ENCODE measurements at regions not wholly inside any gene's neighbourhood (a gene's known extent, or its start where the extent isn't known, plus 50 kb on each side); places are given as distances from the start of the nearest gene placed in this dataset.
A peak's percentile ranks its signal among the peaks of the same experiment; 100 is the strongest.

DNA sequence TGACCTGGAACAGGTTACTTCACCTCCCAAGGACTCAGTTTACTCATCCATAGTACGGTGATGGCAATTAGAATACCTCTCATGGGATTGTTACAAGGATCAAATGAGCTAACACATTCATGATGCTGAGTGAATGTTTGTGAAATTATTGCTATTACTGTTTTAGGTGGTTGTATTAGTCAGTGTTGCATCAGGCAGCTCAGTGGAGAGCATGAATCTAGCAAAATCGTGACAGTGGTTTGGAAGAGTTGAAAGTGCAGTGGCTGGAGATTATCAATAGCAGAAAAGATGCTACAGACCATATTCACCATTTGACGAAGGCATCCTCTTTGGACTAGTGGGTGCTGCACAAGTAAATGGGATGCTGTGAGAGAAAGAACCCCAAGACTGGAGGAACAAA, 50.4 kb upstream of the CTNNBL1 start:
- FAIRE-seq (no peak), DNase-seq (ENCODE audit: low spot score in 2 of 2) (no peak)

DNA sequence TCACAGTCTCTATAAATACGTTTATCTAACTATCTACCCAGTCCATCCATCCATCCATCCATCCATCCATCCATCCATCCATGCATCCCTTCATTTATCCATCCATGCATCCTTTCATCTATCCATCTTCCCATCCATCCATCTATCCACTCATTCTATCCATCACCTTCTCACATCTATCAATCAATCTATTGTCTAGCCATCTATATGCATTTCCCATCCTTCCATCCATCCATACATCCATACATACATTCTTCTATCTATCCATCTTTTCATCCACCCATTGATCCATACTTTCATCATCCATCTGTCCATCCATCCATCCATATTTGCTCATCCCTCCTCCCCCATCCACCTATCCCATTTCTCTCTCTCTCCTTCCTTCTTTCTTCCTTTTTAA, 51.6 kb upstream of the CTNNBL1 start:
- DNase-seq (ENCODE audit: low spot score in 2 of 2), result no peak

DNA sequence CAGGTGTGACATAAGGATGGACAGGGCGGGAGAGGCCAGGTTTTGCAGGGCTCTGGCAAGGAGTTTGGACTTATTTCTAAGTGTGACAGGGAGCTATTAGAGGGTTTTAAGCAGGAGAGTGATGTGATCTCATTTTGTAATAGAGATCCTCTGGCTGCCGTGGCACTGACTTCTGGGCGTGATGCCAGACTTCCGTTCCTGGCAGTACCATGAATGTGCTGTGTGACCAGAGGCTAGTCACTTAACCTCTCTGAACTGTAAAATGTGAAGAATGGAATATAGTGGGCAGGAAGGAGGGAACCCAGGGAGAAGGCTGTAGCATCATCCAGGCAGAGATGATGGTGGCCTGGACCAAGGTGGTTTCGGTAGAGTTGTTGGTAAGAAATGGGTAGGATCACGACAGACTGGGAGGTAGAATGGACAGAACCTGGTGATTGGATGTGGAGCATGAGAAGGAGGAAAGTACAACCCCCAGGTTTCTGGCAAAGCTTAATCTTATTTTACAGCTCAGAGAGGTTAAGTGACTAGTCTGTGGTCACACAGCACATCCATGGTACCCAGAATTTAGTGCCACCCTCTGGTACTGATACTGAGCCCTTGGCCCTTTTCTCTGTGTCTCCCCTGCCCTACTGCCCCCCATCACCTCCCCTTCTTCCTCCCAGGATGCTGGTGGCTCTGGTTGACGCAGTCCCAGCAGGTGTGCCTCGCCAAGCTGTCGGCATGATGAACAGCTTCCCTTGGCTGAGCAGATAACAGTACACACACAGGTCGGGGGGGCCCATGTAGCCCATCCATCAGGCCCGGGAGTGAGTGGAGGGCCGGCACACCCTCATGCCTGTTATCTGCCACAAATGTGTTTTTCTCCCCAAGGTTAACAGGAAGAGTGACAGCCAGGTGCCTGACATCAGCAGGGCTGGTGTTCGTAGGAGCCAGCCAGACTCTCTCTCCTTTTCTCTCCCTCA, 52.9 kb upstream of the CTNNBL1 start:
- DNase-seq (ENCODE audit: low spot score in 2 of 2), result no peak
- no peak for FAIRE-seq

More for the DNA sequence above, 51.6 kb upstream of the CTNNBL1 start:
- FAIRE-seq, result no peak

DNA sequence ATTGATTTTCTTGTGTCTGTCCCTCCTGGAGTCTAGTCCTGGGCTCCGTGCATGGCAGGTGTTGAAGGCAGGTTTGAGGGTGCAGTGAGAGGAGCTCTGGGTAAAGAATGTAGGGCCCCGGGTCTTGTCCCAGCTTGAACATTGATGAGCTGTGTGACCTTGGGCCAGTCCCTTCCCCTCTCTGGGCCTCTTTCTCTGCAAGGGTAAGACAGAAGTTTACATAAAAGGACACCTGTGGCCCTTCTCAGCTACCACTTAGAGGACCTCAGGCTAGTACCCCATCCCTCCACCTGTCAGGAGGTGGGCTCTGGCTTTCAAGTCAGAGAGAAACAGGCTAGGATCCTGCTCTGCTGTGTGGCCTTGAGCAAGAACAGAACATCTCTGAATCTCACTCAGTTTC, 55.3 kb upstream of the CTNNBL1 start:
- no peak for FAIRE-seq
- no peak for DNase-seq (ENCODE audit: low spot score in 2 of 2)

DNA sequence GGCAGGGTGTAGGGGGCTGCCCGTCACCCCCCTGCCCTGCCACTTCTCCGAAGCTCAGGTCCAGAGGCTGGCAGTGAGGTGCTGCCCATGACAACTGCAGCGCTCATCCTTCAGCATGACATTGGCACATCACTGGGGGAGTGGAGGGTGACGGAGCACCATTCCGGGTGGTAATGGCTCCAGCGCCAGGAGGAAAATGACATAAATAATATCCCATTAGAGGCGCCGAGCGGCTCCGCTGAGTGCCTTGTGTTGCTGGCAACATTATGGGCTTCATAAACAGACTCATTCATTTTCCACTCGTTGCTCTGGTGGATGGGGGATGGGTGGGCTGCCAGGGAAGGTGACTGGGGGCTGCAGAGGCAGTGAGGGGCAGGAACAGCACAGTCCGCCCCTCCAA, 56.9 kb upstream of the CTNNBL1 start:
- FAIRE-seq (no peak), DNase-seq (ENCODE audit: low spot score in 2 of 2) (no peak)

DNA sequence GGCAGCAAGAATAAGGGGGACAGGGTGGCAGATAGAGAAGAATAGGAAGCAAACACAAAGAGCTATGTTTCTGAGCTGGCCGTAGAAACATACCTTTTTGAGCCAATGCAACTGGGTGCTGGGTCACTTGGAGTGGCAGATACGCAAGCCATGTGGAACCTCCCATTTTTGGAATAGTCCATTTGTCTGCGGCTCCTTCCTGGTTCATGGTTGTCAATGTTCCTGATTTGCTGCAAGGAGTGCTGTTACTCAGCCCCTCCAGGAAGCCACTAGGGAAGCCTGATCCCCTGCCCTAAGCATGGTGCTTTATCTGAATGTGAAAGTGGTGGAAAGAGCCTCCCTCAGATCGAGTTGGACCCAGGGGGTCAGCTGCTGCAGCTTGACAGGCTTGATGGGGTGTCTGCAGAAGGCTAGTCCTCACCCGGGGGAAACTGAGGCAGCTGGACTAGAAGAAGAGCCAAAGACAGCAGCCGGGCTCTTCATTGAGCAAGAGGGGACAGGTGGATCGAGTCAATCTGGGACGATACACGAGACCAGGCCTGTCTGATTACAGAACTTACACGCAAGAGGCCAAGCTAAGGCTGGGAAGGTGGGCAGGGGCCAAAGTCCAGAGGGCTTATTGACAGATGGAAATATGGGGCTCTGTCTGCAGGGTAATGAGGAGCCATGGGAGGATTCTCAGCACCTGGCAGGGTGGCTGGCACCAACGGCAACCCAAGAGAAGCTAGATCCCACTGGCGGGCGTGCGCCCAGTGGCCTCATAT, 57.4 kb upstream of the CTNNBL1 start:
- FAIRE-seq (no peak), DNase-seq (ENCODE audit: low spot score in 2 of 2) (no peak)

DNA sequence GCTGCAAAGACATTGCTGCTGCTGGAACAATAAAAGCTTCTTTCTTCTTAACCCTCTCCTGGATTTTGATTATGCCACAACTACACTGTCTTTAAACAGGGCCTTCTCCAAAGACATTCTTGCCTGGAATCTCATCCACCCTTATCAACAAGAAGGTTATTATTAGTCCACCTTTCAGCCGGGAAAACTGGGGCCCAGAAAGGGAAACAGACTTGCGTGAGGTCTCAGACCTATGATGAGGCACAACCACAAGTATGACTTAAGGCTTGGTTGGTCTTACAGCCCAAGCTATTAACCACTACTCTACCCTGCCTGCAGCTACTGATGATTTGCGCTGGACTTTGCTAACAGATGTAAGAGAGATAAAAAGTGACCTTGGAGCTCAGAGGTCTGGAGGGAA, 62.8 kb upstream of the CTNNBL1 start:
- DNase-seq (ENCODE audit: low spot score in 2 of 2) (no peak), FAIRE-seq (no peak)

DNA sequence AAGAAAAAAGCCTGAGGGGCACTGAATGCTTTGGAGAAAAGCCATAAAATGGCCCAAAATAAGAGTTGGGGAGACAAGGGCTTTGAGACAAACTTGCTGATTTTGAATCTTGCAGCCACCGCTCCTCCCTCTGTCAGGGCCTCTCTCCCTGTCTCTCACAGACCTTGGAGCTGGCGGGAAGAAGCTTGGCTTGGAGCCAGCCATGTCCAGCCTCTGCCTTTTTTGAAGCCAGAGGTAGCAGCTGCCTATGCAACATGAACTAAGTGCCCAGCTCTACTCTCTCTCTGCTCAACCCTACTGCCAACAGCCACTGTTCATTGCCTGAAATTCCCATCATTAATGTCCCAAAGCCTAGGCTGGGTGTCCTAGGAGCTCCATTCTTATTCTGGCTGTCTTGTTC, 63.7 kb upstream of the CTNNBL1 start:
- DNase-seq (ENCODE audit: low spot score in 2 of 2) (no peak), FAIRE-seq (no peak)

DNA sequence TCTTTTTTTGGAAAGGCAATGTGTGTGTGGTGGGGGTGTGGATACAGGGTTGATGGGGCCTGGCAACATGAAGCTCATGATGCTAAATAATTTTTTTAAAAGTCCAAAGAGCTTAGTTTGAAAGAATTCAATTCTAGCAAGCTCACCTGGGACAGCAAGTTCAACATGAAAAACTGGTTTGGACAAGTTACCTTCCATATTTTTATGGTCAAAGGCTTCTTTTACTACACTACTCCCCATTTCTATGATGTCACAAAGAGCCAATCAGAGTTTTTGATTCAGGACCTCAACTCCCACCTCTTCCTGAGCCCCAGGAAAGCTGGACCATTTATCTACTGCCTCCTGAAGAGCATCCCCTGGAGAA, 66.1 kb upstream of the CTNNBL1 start:
- no peak for DNase-seq (ENCODE audit: low spot score in 2 of 2)
- FAIRE-seq, result no peak

DNA sequence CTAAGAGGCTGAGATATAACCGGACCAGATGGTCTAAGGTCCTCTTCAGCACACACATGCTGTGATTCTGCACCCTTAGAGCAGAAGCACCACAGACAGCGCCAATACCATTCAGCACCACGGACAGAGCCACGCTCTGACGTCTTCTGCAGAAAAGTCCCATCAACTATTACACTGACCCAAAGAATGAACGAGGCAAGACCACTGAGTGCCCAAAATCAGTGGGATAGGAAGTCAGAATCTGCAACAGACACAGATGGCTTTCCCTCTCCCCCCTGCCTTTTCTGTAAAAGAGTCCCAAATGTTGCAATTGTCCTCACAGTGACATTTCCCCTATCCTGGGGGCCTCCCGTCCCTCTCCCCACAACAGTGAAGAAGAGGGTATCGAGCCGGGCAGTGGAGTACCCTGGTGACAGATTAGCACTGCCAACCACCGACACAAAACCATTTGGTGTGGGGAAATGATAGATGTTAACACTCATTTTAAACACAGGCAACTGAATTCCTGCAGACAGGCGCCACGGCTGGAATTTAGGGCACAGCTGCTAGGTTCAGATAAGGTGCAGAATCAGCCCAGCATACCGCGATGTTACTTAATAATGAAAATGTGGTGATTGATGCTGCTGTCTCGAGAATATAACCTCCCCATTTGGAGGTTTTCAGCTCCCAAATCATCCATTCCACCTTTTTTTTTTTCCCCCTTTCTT, 66.6 kb upstream of the CTNNBL1 start:
- DNase-seq (ENCODE audit: low spot score in 2 of 2) (peak in 1 of 2 donors; percentile 5), FAIRE-seq (no peak)

DNA sequence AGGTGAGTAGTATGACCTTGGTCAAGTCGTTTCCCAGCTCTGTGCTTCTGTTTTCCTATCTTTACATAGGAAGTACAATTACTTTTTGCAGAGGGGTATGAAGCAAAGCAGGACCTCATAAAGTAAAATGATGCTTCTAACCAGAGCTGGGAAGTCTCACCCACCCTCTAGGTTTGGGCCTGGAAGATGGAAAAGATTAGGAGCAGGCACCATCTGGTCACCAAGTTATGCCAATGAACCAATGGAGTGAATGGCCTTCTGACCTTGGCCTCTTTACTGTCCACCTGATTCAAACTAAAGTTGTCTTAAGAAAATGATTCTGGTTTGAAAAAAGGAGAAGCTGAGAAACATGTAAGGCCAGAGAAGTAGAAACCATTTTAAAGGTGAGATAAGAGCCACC, 68.9 kb upstream of the CTNNBL1 start:
- no peak for DNase-seq (ENCODE audit: low spot score in 2 of 2)
- no peak for FAIRE-seq

DNA sequence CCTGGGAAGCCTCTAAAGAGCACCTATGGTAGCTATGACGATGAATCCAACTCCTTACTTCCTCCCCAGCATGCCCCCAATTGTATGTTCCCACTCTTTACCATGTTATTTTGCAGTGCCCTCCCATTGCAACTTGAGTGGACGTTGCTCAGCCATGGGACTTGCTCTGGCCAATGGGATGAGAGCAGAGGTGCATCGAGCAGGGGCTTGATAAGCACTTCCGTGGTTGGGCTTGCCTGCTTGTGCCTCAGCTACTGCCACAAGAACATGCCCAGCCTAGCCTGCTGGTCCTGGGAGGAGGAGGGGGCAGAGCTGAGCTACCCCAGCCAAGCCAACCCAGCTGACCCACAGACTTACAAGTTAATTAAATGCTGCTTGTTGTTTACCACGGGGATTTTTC, 71.1 kb upstream of the CTNNBL1 start:
- FAIRE-seq (no peak), DNase-seq (ENCODE audit: low spot score in 2 of 2) (no peak)

DNA sequence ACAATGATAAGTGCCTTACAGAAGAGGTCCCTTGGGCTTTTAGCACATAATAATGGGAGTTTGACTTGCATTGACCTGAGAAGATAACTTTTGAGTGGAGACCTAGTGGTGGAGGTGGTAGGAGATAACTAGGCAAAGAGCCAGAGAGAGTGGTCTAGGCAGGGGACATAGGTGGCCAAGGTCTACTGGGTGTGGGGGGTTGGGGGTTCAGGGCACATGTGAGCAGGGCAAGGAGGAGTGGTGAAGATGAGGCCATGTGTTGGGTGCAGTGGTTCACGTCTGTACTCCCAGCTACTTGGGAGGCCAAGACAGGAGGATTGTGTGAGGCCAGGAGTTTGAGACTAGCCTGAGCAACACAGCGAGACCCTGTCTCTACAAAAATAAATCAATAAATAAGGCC, 74.3 kb upstream of the CTNNBL1 start:
- FAIRE-seq (no peak), DNase-seq (ENCODE audit: low spot score in 2 of 2) (no peak)

DNA sequence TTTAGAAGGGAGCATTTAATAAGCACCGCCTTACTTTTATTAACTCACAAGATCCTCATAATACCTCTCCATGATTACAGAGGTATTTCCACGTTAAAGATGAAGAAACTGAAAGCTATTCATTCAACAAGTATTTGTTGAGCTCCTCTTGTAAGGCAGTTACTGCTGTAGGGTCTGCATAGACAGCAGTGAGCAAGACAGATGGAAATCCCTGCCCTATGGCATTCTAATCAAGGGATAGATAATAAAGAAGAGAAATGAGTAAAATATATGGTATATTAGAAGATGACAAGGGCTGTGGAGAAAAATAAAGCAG, 77.8 kb upstream of the CTNNBL1 start:
- FAIRE-seq (no peak), DNase-seq (ENCODE audit: low spot score in 2 of 2) (no peak)

DNA sequence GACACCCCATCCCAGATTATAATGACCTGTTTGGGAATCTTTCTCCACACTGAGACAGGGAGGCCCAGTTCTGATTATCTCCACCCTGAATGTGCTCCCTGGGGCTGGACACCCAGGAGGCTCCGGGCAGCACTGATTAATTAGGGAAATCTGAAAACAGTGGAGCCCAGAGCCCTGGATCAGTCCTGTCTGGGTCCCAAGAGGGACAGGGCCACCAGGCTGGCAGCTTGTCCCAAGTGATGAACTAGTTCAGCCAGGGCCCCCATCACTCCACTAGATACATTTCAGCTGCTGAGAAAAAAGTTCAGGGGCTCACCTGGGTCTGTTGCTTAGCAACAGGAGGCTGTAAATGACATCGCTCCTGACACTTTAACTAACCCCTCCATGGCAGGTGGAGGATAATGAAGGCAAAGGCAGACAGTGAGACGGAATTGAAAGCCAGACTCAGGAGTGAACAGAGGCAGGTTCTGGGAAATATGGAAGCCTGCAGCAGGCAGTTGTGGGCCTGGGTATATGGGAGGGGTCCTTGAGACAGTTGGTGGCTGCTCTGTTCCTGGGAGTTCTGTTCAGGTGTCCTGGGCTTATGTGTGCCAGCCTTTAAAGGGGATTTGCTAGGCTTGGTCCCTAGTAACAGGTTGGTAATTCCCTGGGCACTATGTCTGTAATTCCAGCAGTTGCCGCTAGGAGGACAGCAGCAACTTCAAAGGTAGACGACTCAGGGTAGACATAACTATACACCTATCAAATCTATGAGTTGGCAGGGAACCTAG, 78.3 kb upstream of the CTNNBL1 start:
- DNase-seq (ENCODE audit: low spot score in 2 of 2), result no peak
- no peak for FAIRE-seq

DNA sequence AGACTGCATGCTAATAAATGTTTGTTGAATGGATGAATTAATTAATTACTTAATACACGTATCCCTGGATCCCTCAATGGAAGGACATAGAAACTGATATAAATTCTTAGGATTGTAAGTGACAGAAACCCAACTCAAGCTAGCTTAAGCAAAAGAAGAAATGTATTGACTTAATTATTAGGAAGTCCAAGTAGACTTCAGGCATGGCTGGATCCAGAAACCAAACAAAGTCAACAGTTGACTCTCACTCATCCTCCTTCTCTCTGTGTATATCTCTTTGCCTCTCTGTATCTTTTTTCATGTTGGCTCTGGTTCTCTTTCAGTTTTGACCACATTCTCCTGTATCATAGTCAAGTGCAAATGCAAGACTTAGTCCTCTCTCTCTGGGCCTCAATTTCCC, 82.0 kb upstream of the CTNNBL1 start:
- DNase-seq (ENCODE audit: low spot score in 2 of 2) (no peak), FAIRE-seq (no peak)

DNA sequence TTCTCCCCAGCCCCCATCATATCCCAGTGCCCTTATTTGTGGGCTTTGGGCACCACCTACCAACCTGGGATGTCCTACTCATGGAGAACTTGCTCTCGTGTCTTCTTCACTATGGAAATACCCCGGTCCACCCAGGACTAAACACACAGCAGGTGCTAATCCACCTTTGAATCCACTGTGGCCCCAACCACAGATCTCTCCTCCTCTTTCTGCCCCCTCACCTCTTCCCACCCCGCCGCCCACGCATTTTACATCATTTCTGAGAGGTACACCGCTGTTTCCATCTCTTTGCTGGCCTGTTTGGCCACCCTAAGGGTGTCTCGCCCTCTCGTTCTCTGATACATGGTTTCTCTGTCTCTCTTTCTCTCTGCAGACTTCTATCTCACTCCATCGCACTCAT, 82.5 kb upstream of the CTNNBL1 start:
- FAIRE-seq, result no peak
- no peak for DNase-seq (ENCODE audit: low spot score in 2 of 2)

DNA sequence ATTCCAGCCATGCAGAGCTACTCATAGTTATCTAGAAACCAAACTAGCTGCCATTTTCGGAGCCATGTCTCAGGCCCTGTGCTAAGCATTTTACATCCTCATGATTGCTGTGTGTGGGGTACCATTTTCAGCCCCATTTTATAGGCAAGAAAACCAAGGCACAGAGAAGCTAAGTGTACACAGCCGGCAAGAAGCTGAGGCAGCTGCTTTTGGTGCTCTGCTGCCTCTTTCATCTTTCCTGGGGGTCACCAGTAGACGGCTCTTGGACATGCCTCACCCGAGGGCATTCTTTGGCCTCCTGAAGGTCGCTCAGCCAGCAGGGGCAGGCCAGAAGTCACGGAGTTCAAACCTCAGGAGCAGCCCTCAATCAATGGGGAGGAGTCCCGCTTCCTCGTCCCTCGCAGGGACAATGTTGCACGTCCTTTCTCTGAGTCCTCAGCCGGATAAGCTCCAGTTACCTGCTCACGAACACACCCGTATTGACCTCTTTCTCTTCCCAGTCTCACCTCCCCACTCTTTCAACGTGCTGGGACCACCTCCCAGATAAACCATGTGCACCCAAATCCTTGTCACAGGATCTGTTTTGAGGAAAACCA, 82.6 kb upstream of the BLCAP start:
- DNase-seq (ENCODE audit: low spot score in 2 of 2), result no peak
- no peak for FAIRE-seq

DNA sequence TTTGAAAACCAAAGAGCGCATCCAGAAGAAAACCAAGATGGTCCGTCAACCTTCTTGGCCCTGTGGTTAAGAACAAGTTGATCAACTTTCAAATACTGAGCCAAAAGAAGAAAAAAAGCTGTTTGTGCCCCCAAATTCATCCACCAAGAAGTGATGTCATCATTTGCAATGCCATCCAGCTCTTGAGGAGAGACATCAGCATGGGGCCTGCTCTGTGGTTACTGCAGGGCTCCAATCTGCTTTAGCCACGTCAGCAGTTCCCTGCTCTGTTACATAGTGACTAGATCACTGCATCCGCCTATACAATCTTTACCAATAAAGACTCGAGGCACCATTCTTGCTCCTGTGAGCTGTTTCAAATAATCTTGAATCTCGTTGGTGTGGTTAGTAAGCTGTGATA, 75.0 kb upstream of the BLCAP start:
- FAIRE-seq (no peak), DNase-seq (ENCODE audit: low spot score in 2 of 2) (no peak)

DNA sequence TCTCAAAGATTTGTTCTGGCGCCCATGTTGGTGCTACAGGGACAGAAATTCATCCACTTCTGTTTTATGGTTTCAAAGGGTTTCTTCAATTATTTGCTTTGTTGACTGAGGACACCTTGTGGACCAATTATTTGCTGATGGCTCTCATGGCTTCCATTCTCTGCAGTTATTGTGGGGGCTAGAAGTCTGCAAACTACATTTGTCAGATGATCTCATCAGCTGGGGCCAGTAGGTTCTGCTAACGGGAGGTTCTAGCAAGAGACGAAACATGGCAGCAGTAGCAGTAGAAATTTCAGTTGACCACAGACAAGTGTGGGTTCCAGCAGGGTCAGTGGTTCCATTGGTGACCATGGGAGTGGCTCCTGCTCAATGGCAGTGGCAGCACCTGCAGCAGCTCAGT, 72.8 kb upstream of the BLCAP start:
- FAIRE-seq, result no peak
- no peak for DNase-seq (ENCODE audit: low spot score in 2 of 2)

All from frontal cortex (tissue), 3 donors.